Osteoblast (primary cell): ENCODE measurements at regions not wholly inside any gene's neighbourhood (a gene's known extent, or its start where the extent isn't known, plus 50 kb on each side); places are given as distances from the start of the nearest gene placed in this dataset.

ENCODE experiments used
- DNase-seq: peaks from one replicate; pipeline ENCODE4 v3.0.0; 2011; ENCODE audit warnings: low spot score, mixed read lengths; ENCODE audit not compliant: insufficient read length; ENCODE audit errors: missing footprints
- H2AFZ ChIP-seq: 2 replicates; pipeline ENCODE4 v1.6.0; 2011; ENCODE audit warnings: mild to moderate bottlenecking, low read length
- H3K27ac ChIP-seq: 2 replicates; pipeline ENCODE4 v1.5.1; 2011; ENCODE audit warnings: mild to moderate bottlenecking, low read depth, low read length, moderate library complexity
- H3K27me3 ChIP-seq: 2 replicates; pipeline ENCODE4 v1.6.0; 2012; ENCODE audit warnings: mild to moderate bottlenecking, control low read depth, inconsistent platforms, low read length, moderate library complexity; ENCODE audit not compliant: insufficient read depth
- H3K36me3 ChIP-seq: 2 replicates; pipeline ENCODE4 v1.5.1; 2011; ENCODE audit warnings: mild to moderate bottlenecking, low read length, control low read depth, moderate library complexity; ENCODE audit not compliant: insufficient read depth
- H3K4me1 ChIP-seq: 2 replicates; pipeline ENCODE4 v1.5.1; 2011; ENCODE audit warnings: mild to moderate bottlenecking, low read length, control low read depth, moderate library complexity; ENCODE audit not compliant: insufficient read depth
- H3K4me2 ChIP-seq: 2 replicates; pipeline ENCODE4 v1.6.0; 2011; ENCODE audit warnings: mild to moderate bottlenecking, low read length; ENCODE audit not compliant: insufficient read depth
- H3K4me3 ChIP-seq: fragments of 200-600 bp; sonication (generic); 3 replicates; pipeline ENCODE4 v1.5.1; 2012; ENCODE audit warnings: mild to moderate bottlenecking, low read length, inconsistent platforms; ENCODE audit not compliant: insufficient read depth
- H3K79me2 ChIP-seq: 2 replicates; pipeline ENCODE4 v1.6.0; 2012; ENCODE audit warnings: mild to moderate bottlenecking, low read length, control low read depth, inconsistent platforms; ENCODE audit not compliant: insufficient read depth
- H3K9me3 ChIP-seq: 2 replicates; pipeline ENCODE4 v1.5.1; 2011; ENCODE audit warnings: low read depth, low read length, control low read depth
- H4K20me1 ChIP-seq: 2 replicates; pipeline ENCODE4 v1.6.0; 2012; ENCODE audit warnings: mild to moderate bottlenecking, low read length, control low read depth; ENCODE audit not compliant: insufficient read depth
- TF ChIP-seq, protein P1 (sequence below): IDR thresholded peaks from 2 replicates; pipeline ENCODE4 v1.5.1; 2011; ENCODE audit warnings: mild to moderate bottlenecking, low read depth, low read length, moderate library complexity; ENCODE audit errors: extremely low read depth

DNA sequence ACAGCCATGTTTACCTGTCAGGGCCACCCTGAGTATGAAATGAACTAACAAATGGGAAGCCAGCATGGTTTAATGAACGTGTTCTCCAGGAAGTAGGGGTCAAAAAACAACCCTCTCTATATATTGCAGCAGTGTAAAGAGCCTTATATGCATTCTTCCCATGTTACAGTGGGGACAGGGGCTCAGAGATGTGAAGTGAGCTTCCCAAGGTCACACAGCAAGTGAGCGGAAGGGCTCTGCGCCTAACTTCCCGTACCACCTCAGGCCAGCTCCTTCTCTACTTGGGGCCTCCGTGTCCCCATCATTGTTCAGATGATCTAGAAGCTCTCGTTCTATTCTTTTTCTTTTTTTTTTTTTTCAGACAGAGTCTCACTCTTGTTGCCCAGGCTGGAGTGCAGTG is 105.1 kb upstream of the MAP1LC3B2 start:
- Histone ChIP-seq H3K27me3 (no peaks in the 10 kb centered on the region), H3K79me2 (no peaks in the 10 kb centered on the region), H3K36me3 (no peaks in the 10 kb centered on the region), H2AFZ (no peak overlapping the region), H3K9me3 (no peaks in the 10 kb centered on the region), H3K4me1 (peaks cover 25% of the 10 kb centered on the region), H3K4me2 (no peak overlapping the region), H3K27ac (peak overlapping the region; percentile 100), H4K20me1 (no peaks in the 10 kb centered on the region), H3K4me3 (no peak overlapping the region)
- DNase-seq, result no peak
- TF ChIP-seq, protein P1, sequence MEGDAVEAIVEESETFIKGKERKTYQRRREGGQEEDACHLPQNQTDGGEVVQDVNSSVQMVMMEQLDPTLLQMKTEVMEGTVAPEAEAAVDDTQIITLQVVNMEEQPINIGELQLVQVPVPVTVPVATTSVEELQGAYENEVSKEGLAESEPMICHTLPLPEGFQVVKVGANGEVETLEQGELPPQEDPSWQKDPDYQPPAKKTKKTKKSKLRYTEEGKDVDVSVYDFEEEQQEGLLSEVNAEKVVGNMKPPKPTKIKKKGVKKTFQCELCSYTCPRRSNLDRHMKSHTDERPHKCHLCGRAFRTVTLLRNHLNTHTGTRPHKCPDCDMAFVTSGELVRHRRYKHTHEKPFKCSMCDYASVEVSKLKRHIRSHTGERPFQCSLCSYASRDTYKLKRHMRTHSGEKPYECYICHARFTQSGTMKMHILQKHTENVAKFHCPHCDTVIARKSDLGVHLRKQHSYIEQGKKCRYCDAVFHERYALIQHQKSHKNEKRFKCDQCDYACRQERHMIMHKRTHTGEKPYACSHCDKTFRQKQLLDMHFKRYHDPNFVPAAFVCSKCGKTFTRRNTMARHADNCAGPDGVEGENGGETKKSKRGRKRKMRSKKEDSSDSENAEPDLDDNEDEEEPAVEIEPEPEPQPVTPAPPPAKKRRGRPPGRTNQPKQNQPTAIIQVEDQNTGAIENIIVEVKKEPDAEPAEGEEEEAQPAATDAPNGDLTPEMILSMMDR, result no peak

DNA sequence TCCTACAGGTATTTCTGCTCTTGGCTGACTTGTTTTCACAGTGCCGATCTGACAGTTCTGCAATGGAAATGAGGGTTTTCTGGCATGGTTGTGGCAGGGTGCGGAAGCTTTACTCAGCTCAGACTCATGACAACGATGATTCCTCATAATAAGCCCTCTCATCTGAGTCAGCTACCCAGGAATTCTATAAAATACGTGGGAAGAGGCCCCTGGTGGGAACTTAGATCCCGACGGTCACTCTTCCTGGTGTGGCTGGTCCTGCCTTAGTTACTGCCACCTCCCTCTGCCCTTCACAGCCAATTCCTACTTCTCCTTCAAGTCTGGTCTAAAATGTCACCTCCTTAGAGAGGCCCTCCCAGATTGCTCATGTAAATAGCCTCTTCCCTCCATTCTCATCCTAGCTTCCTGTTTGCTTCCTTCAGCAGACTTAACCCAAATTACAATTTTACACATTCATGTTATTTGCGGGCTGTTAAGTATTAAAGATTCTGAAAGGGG is 104.2 kb upstream of the MAP1LC3B2 start:
- peak overlapping the region; percentile 47 for H3K4me3 ChIP-seq
- DNase-seq, result peak; percentile 95
- H3K4me2 ChIP-seq, result peak overlapping the region; percentile 81
- TF ChIP-seq, protein P1, result peak; percentile 4
- H3K79me2 ChIP-seq, result no peaks in the 10 kb centered on the region
- no peaks in the 10 kb centered on the region for H3K9me3 ChIP-seq
- no peaks in the 10 kb centered on the region for H3K36me3 ChIP-seq
- peaks cover 25% of the 10 kb centered on the region for H3K4me1 ChIP-seq
- H3K27ac ChIP-seq, result peak overlapping the region; percentile 100
- peak overlapping the region; percentile 11 for H2AFZ ChIP-seq
- no peaks in the 10 kb centered on the region for H4K20me1 ChIP-seq
- H3K27me3 ChIP-seq, result no peaks in the 10 kb centered on the region

DNA sequence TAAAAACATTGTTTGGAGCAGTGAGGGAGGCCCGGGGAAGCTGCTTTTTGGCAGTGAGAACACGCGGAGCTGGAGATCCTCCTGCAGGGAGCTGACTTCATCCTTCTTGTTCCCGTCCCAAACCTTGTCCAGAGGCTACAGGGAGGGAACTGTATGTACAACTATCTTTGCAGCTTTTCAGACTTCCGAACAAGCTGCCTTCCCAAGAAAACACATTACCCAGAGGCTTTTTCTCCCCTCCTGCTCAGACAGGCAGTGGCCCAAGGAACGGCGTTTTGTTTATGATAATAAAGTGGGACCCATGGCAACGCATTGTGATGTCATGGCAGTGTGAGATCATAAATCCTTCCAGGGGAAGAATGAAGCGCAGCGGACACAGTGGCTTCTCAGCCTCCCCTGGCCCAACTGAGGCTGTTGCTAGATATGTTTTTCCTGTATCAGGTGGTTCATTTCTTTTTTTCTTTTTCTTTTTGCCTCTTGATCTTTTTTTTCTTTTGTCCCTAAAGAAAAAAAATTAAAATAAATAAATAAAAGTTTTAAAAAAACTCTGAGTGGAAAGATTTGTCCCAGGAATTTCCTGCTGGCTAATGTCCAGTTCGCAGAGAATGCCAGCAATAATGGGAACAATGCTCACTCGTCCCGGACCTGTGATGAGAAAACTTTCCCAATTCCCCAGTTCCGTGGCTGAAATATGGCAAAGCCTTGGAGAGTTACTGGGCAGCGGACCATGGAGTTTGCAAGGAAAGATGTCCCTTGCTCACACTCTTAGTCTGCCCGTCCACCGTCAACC is 103.4 kb upstream of the MAP1LC3B2 start:
- TF ChIP-seq, protein P1, result no peak
- H3K4me3 ChIP-seq, result peak overlapping the region; percentile 50
- peak overlapping the region; percentile 59 for H2AFZ ChIP-seq
- H3K36me3 ChIP-seq, result no peaks in the 10 kb centered on the region
- no peaks in the 10 kb centered on the region for H3K79me2 ChIP-seq
- H3K27ac ChIP-seq, result peak overlapping the region; percentile 100
- peaks cover 25% of the 10 kb centered on the region for H3K4me1 ChIP-seq
- peak; percentile 86 for DNase-seq
- no peaks in the 10 kb centered on the region for H4K20me1 ChIP-seq
- peak overlapping the region; percentile 81 for H3K4me2 ChIP-seq
- no peaks in the 10 kb centered on the region for H3K27me3 ChIP-seq
- H3K9me3 ChIP-seq, result no peaks in the 10 kb centered on the region

DNA sequence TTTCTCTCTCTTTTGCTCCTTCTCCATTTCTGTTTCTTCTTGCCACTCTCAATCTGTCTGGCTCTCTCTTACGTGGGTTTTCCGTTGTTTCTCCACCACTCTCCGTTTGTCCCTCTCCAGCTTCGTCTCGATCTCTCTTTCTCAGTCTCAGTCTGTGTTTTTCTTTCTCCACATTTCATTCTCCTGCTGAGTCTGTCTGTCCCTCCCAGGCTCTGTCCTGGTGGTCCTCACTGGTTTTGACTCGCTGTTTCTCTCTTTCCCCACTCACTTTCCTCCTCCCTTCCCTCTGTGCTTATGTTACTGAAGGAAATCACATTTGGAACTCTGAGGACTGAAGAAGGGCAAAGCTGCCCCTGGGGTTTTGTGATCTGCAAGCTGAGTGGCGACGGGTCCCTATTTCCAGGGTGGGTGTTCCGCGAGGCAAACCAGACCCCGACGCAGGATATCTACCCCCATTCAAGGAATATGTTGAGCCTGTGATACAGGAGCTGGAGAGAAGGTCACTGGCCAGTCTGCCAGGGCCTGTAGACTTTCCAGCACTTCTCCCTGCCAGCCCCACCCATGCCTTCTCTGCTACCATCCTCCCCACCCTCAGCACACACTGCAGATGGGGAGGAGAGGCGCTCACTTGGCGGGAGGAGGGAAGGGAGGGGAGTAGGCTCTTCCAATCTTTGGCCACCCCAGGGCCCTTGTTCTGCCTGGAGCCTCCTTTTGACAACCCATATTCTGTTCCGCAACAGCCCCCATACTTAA is 102.7 kb upstream of the MAP1LC3B2 start:
- Histone ChIP-seq H3K9me3 (no peaks in the 10 kb centered on the region), H4K20me1 (no peaks in the 10 kb centered on the region), H3K27me3 (no peaks in the 10 kb centered on the region), H3K79me2 (no peaks in the 10 kb centered on the region), H3K36me3 (no peaks in the 10 kb centered on the region), H3K4me1 (peaks cover 25% of the 10 kb centered on the region), H3K4me2 (peak overlapping the region; percentile 81), H3K4me3 (peak overlapping the region; percentile 50), H3K27ac (peak overlapping the region; percentile 100), H2AFZ (peak overlapping the region; percentile 59)
- peak; percentile 79 for DNase-seq
- TF ChIP-seq, protein P1, result no peak
